ENCODE measurements at regions not wholly inside any gene's neighbourhood (a gene's known extent, or its start where the extent isn't known, plus 50 kb on each side); places are given as distances from the start of the nearest gene placed in this dataset.

DNA sequence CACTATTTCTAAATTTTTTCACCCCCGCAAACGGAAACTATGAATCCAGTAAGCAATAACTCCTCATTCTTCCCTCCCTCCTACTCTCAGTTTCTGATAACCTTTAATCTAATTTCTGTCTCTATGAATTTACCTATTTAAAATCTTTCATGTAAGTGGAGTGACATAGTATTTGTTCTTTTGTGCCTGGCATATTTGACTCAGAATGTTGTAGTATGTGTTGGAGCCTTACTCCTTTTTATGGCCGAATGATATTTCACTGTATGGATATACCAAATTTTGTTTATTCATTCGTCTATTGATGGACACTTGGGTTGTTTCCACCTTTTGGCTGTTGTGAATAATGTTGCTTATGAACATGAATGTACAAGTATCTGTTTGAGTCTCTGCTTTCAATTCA is 61.1 kb upstream of the C1GALT1C1 start:
- no peaks in the 10 kb centered on the region for H3K4me1 ChIP-seq (ENCODE audit: control insufficient read depth, insufficient read depth, low read length)
- ChIA-PET CTCF (no interaction called here), POLR2A (no interaction called here)
- no peaks in the 10 kb centered on the region; the same call in 1 of the 2 replicates for H3K9me3 ChIP-seq (ENCODE audit: control insufficient read depth, insufficient read depth, low read depth, low read length)
- H3K36me3 ChIP-seq (ENCODE audit: control insufficient read depth in 2 of 2, insufficient read depth in 1 of 2, low read length in 2 of 2), result no peaks in the 10 kb centered on the region
- no peak overlapping the region for H3K4me3 ChIP-seq (ENCODE audit: low read depth, low read length)
- no peak overlapping the region for H3K27ac ChIP-seq (ENCODE audit: extremely low read depth, low read depth, low read length)
- TF ChIP-seq ZNF776 (tag by site-specific recombination; IDR thresholded peaks at IDR 0.05; ENCODE audit: borderline replicate concordance) (no peak), ZNF350 (tag by site-specific recombination; IDR thresholded peaks at IDR 0.05) (no peak), ZXDB (tag by site-specific recombination; IDR thresholded peaks at IDR 0.05) (no peak), ZNF426 (tag by site-specific recombination; IDR thresholded peaks at IDR 0.05) (no peak), ZNF223 (tag by site-specific recombination; IDR thresholded peaks at IDR 0.05) (no peak), WT1 (tag by site-specific recombination; IDR thresholded peaks at IDR 0.05) (no peak)

DNA sequence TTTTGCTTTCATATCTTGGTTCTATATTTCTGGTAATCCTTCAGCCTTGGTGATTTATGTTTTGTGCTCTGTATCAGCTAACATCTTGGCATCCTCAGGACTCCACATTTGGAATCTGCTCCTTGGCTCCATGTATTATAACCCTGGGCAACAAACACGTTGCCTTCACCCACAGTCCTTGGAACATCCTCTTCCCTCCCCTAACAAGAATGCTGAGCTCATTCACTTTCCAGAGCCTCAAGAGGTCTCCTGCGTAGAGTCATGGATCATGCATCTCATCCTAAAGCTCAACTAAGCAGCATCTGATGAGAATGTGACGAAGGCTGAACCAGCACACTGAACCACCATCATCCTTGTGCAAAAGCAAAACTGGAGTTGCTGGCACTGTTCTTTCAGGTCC is 60.5 kb upstream of the C1GALT1C1 start:
- ChIA-PET POLR2A (no interaction called here), CTCF (interaction anchor here (0.6 kb wide), 2 partner anchors 171 to 476 kb away, joined by 3 read pairs; no protein-coding TSS in a partner anchor)
- H3K4me3 ChIP-seq (ENCODE audit: low read depth, low read length), result no peak overlapping the region
- TF ChIP-seq ZNF560 (tag by site-specific recombination; IDR thresholded peaks at IDR 0.05; ENCODE audit: borderline replicate concordance) (no peak), ZNF239 (tag by site-specific recombination; IDR thresholded peaks at IDR 0.05) (no peak), ZNF394 (tag by site-specific recombination; IDR thresholded peaks at IDR 0.05; ENCODE audit: borderline replicate concordance) (no peak), ZNF660 (tag by site-specific recombination; IDR thresholded peaks at IDR 0.05) (no peak)
- TF ChIP-seq, protein P1, sequence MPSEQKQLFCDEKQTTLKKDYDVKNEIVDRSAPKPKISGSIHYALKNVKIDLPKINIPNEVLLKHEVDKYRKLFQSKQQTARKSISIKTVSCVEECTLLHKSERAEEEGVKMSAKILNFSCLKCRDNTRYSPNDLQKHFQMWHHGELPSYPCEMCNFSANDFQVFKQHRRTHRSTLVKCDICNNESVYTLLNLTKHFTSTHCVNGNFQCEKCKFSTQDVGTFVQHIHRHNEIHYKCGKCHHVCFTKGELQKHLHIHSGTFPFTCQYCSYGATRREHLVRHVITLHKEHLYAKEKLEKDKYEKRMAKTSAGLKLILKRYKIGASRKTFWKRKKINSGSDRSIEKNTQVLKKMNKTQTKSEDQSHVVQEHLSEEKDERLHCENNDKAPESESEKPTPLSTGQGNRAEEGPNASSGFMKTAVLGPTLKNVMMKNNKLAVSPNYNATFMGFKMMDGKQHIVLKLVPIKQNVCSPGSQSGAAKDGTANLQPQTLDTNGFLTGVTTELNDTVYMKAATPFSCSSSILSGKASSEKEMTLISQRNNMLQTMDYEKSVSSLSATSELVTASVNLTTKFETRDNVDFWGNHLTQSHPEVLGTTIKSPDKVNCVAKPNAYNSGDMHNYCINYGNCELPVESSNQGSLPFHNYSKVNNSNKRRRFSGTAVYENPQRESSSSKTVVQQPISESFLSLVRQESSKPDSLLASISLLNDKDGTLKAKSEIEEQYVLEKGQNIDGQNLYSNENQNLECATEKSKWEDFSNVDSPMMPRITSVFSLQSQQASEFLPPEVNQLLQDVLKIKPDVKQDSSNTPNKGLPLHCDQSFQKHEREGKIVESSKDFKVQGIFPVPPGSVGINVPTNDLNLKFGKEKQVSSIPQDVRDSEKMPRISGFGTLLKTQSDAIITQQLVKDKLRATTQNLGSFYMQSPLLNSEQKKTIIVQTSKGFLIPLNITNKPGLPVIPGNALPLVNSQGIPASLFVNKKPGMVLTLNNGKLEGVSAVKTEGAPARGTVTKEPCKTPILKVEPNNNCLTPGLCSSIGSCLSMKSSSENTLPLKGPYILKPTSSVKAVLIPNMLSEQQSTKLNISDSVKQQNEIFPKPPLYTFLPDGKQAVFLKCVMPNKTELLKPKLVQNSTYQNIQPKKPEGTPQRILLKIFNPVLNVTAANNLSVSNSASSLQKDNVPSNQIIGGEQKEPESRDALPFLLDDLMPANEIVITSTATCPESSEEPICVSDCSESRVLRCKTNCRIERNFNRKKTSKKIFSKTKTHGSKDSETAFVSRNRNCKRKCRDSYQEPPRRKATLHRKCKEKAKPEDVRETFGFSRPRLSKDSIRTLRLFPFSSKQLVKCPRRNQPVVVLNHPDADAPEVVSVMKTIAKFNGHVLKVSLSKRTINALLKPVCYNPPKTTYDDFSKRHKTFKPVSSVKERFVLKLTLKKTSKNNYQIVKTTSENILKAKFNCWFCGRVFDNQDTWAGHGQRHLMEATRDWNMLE (tag by site-specific recombination; conservative IDR thresholded peaks at IDR 0.05; ENCODE audit: low read depth), result no peak
- H3K36me3 ChIP-seq (ENCODE audit: control insufficient read depth in 2 of 2, insufficient read depth in 1 of 2, low read length in 2 of 2), result no peaks in the 10 kb centered on the region
- H3K9me3 ChIP-seq (ENCODE audit: control insufficient read depth, insufficient read depth, low read depth, low read length), result no peaks in the 10 kb centered on the region; the same call in 1 of the 2 replicates
- H3K4me1 ChIP-seq (ENCODE audit: control insufficient read depth, insufficient read depth, low read length), result no peaks in the 10 kb centered on the region
- no peak overlapping the region for H3K27ac ChIP-seq (ENCODE audit: extremely low read depth, low read depth, low read length)

- H3K4me1 ChIP-seq (ENCODE audit: control insufficient read depth, insufficient read depth, low read length), result no peaks in the 10 kb centered on the region
- CTCF ChIA-PET, result interaction anchor here (0.5 to 0.8 kb wide), 2 partner anchors 165 to 371 kb away, joined by 3 read pairs; no protein-coding TSS in a partner anchor
- H3K9me3 ChIP-seq (ENCODE audit: control insufficient read depth, insufficient read depth, low read depth, low read length), result no peaks in the 10 kb centered on the region
- no peak overlapping the region for H3K27ac ChIP-seq (ENCODE audit: extremely low read depth, low read depth, low read length)
- POLR2A ChIA-PET, result no interaction called here
- H3K4me3 ChIP-seq (ENCODE audit: low read depth, low read length), result no peak overlapping the region
- no peaks in the 10 kb centered on the region for H3K36me3 ChIP-seq (ENCODE audit: control insufficient read depth in 2 of 2, insufficient read depth in 1 of 2, low read length in 2 of 2)
- TF ChIP-seq TRIM28 (IDR thresholded peaks at IDR 0.05; ENCODE audit: borderline replicate concordance, low read length) (no peak), YY1 (tag by site-specific recombination; IDR thresholded peaks at IDR 0.05) (no peak), MEIS1 (CRISPR knock-in tag; IDR thresholded peaks at IDR 0.05; ENCODE audit: borderline replicate concordance) (no peak), ZNF426 (tag by site-specific recombination; IDR thresholded peaks at IDR 0.05) (no peak), ZNF248 (tag by site-specific recombination; IDR thresholded peaks at IDR 0.05) (no peak), ZSCAN23 (tag by site-specific recombination; IDR thresholded peaks at IDR 0.05) (no peak), ZNF785 (tag by site-specific recombination; IDR thresholded peaks at IDR 0.05) (no peak), MZF1 (tag by site-specific recombination; IDR thresholded peaks at IDR 0.05; ENCODE audit: borderline replicate concordance) (no peak), ZNF221 (tag by site-specific recombination; IDR thresholded peaks at IDR 0.05; ENCODE audit: borderline replicate concordance) (no peak)
- TF ChIP-seq, protein P2, sequence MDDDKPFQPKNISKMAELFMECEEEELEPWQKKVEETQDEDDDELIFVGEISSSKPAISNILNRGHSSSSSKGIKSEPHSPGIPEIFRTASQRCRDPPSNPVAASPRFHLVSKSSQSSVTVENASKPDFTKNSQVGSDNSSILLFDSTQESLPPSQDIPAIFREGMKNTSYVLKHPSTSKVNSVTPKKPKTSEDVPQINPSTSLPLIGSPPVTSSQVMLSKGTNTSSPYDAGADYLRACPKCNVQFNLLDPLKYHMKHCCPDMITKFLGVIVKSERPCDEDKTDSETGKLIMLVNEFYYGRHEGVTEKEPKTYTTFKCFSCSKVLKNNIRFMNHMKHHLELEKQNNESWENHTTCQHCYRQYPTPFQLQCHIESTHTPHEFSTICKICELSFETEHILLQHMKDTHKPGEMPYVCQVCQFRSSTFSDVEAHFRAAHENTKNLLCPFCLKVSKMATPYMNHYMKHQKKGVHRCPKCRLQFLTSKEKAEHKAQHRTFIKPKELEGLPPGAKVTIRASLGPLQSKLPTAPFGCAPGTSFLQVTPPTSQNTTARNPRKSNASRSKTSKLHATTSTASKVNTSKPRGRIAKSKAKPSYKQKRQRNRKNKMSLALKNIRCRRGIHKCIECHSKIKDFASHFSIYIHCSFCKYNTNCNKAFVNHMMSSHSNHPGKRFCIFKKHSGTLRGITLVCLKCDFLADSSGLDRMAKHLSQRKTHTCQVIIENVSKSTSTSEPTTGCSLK (tag by site-specific recombination; IDR thresholded peaks at IDR 0.05), result no peak
- TF ChIP-seq, protein P1 (tag by site-specific recombination; conservative IDR thresholded peaks at IDR 0.05; ENCODE audit: low read depth), result no peak
These were observed 50.2 kb upstream of the C1GALT1C1 start for GRCh38 chrX:120680090-120680489.

All from HEK293 (cell line).